Naive thymus-derived CD8-positive, alpha-beta T cell (primary cell): ENCODE measurements at regions not wholly inside any gene's neighbourhood (a gene's known extent, or its start where the extent isn't known, plus 50 kb on each side); places are given as distances from the start of the nearest gene placed in this dataset.
"Not testable (repeated sequence)": the region's sequence is repeated elsewhere in the genome, so short reads cannot be mapped to it uniquely, and the experiment has no call there.

Experiments used
- ATAC-seq, 2 donors: fragments of 150-1000 bp; cut with Tn5 transposase in 1 of 2; sonication (Bioruptor Pico), chemical (Tn5 transposase) in 1 of 2; 1 replicate in 1 of 2; 2 replicates in 1 of 2; pipeline ENCODE4 v1.10.0; 2021; ENCODE audit warnings: mild to moderate bottlenecking in 2 of 2, moderate library complexity in 2 of 2
- POLR2A ChIA-PET: fragments of 350-600 bp; sonication (Branson Sonifier 250); formaldehyde crosslinking; loops from one replicate; lab custom pipeline; 2021; ENCODE audit warnings: antibody characterized with exemption; lab: Charles Lee
- DNase-seq, 10 donors: peaks; one replicate each; pipeline versions ENCODE4 v3.0.0 to v3.0.0-alpha.2; 2020 to 2022
- H3K27ac Mint-ChIP-seq, 10 donors: one replicate each; pipeline ENCODE4 v1.8.0; 2020 to 2022; ENCODE audit warnings: mild to moderate bottlenecking in 10 of 10, mixed read lengths in 10 of 10, moderate library complexity in 4 of 10, inconsistent platforms in 1 of 10
- H3K27me3 Mint-ChIP-seq, 5 donors: one replicate each; pipeline ENCODE4 v1.8.0; 2021 to 2022; ENCODE audit warnings: mixed read lengths in 5 of 5
- H3K36me3 Mint-ChIP-seq, 3 donors: one replicate each; pipeline ENCODE4 v1.8.0; 2020 to 2022; ENCODE audit warnings: mixed read lengths in 3 of 3, mild to moderate bottlenecking in 2 of 3, inconsistent platforms in 1 of 3
- H3K4me1 Mint-ChIP-seq, 4 donors: one replicate each; pipeline ENCODE4 v1.8.0; 2021 to 2022; ENCODE audit warnings: mixed read lengths in 4 of 4
- H3K4me3 Mint-ChIP-seq, 10 donors: one replicate each; pipeline ENCODE4 v1.8.0; 2020 to 2022; ENCODE audit warnings: mild to moderate bottlenecking in 10 of 10, mixed read lengths in 10 of 10, moderate library complexity in 6 of 10, inconsistent platforms in 1 of 10
- H3K9me3 Mint-ChIP-seq, 9 donors: one replicate each; pipeline ENCODE4 v1.8.0; 2020 to 2022; ENCODE audit warnings: mixed read lengths in 9 of 9, mild to moderate bottlenecking in 3 of 9, inconsistent platforms in 1 of 9, moderate library complexity in 1 of 9

GRCh38 chr3:139225548-139225947, 118.3 kb upstream of the MRPS22 start:
- POLR2A ChIA-PET = no interaction called here
- H3K27me3 Mint-ChIP-seq = peaks cover 7 to 22% (median 11%) of the 10 kb centered on the region in 5 donors
- no peaks in the 10 kb centered on the region for H3K4me1 Mint-ChIP-seq
- no peak overlapping the region for H3K27ac Mint-ChIP-seq
- no peaks in the 10 kb centered on the region for H3K9me3 Mint-ChIP-seq
- no peaks in the 10 kb centered on the region for H3K36me3 Mint-ChIP-seq
- no peak overlapping the region for H3K4me3 Mint-ChIP-seq
- ATAC-seq (no peak), DNase-seq (no peak)

DNA sequence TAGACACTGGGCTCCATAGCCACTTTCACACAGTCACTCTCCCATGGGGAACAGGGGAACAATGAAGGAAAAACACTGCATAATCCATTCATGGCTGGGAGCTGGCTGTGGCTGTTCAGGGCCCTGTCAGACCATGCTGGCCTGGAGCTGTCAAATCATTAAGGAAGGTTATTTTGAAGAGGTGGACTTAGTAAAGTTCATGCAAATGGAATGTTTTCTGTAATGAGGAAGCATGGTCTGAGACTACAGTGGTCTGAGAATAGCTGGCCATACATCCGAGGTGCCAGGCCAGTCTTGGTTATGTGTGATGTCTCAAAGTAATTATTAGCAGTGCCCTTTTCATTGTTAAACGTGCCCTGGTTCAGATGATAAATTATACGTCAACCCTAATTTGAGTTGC, 117.1 kb upstream of the MRPS22 start:
- H3K4me3 Mint-ChIP-seq = no peak overlapping the region
- POLR2A ChIA-PET = no interaction called here
- ATAC-seq = no peak
- no peaks in the 10 kb centered on the region for H3K4me1 Mint-ChIP-seq
- H3K9me3 Mint-ChIP-seq = no peaks in the 10 kb centered on the region
- no peak overlapping the region for H3K27ac Mint-ChIP-seq
- no peaks in the 10 kb centered on the region for H3K36me3 Mint-ChIP-seq
- peaks cover 3 to 14% (median 10%) of the 10 kb centered on the region in 5 donors for H3K27me3 Mint-ChIP-seq
- DNase-seq = no peak

GRCh38 chr3:139227165-139227564, 116.7 kb upstream of the MRPS22 start:
- Mint-ChIP-seq H3K4me1 (no peaks in the 10 kb centered on the region), H3K27ac (no peak overlapping the region), H3K27me3 (peaks cover 3 to 14% (median 9%) of the 10 kb centered on the region in 5 donors), H3K36me3 (no peaks in the 10 kb centered on the region), H3K9me3 (no peaks in the 10 kb centered on the region), H3K4me3 (no peak overlapping the region)
- POLR2A ChIA-PET = no interaction called here
- ATAC-seq (no peak), DNase-seq (no peak)

DNA sequence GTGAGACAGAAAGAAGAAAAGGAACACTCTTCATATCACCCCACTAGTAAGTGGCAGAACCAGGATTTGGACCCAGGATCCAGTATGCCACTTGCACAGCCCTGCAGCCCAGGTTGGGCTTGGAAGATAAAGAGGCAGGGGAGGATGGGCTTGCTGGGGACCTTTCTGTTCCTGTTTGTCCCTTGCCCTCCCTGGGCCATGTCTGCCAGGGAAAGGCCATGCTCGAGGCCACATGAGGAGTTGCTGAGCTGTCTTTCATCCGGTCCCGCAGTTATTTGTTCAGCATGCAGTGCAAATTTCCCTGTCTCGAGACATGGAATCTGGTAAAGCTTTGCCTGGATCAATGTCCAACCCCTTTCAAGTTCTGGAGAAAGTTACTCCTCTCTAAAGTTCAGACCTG, 116.0 kb upstream of the MRPS22 start:
- no peak for DNase-seq
- ATAC-seq = no peak
- H3K27me3 Mint-ChIP-seq = peaks cover 0 to 8% (median 4%) of the 10 kb centered on the region in 5 donors
- no peaks in the 10 kb centered on the region for H3K4me1 Mint-ChIP-seq
- POLR2A ChIA-PET = no interaction called here
- no peak overlapping the region for H3K27ac Mint-ChIP-seq
- no peak overlapping the region for H3K4me3 Mint-ChIP-seq
- no peaks in the 10 kb centered on the region for H3K9me3 Mint-ChIP-seq
- H3K36me3 Mint-ChIP-seq = no peaks in the 10 kb centered on the region

DNA sequence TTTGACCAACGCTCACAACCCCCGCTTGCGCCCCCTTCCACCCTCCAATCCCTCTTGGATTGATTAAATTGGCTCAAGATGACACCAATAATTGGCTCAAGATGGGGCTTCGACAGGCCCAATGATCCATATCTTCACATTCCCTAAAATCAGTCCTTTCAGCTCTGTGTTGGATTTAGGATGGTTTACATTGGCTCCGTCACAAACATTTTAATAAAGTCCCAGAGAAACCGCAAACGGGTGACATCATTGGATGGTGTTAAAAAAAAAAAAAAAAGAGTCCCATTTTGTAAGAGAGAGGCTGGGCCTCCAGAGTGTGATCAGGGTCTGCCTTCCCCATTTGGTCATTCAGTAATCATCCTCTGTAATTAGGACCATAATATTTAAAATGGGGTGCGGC, 113.4 kb upstream of the MRPS22 start:
- Mint-ChIP-seq H3K27me3 (peaks cover 0 to 2% (median 1%) of the 10 kb centered on the region in 5 donors), H3K27ac (no peak overlapping the region), H3K4me3 (no peak overlapping the region), H3K9me3 (no peaks in the 10 kb centered on the region), H3K36me3 (no peaks in the 10 kb centered on the region), H3K4me1 (no peaks in the 10 kb centered on the region)
- ATAC-seq (no peak), DNase-seq (no peak)
- POLR2A ChIA-PET = no interaction called here

GRCh38 chr3:139231555-139232281, 112.1 kb upstream of the MRPS22 start:
- no peak for DNase-seq
- no peak overlapping the region for H3K27ac Mint-ChIP-seq

DNA sequence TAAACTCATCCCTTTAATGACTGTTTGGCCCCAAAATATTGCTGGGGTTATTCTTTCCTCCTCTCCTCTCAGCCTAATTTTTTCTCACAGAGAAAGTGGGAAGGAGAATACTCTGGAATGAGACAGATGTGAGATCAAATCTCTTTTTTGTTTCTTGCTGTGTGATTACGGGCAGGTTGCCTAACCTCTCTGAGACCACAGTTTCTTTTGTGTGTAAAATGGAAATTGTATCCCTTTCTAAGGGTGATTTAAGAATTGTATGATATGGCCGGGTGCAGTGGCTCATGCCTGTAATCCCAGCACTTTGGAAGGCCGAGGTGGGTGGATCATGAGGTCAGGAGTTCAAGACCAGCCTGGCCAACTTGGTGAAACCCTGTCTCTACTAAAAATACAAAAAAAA, 111.5 kb upstream of the MRPS22 start:
- not testable (repeated sequence) for H3K4me1 Mint-ChIP-seq

More at GRCh38 chr3:139231555-139232281, 112.1 kb upstream of the MRPS22 start:
- no peak overlapping the region for H3K4me3 Mint-ChIP-seq
- ATAC-seq = no peak
- H3K4me1 Mint-ChIP-seq = no peaks in the 10 kb centered on the region
- peaks cover 0 to 2% (median 0%) of the 10 kb centered on the region in 5 donors for H3K27me3 Mint-ChIP-seq
- no peaks in the 10 kb centered on the region for H3K36me3 Mint-ChIP-seq
- no peaks in the 10 kb centered on the region for H3K9me3 Mint-ChIP-seq
- POLR2A ChIA-PET = no interaction called here

DNA sequence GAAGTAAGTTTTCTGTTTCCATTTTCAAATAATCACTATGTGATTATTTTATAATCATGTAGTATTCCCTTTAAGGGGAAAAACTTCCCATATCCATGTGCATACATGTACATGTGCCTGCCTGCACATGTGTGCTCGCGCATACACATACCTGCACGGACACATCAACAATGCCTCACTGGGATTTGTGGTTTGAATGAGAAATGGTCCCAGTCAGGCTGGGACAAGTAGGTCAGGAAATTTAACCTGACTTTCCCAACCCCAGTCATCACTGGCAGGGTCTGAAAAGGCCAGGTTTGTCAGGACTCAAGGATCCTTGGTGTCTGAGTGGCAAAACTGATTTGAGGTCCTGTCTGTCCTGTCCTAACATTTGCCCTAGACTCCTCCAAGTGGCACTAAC, 109.3 kb upstream of the MRPS22 start:
- Mint-ChIP-seq H3K36me3 (no peaks in the 10 kb centered on the region), H3K27me3 (peaks cover under 1 to 25% (median 4%) of the 10 kb centered on the region in 5 donors), H3K4me3 (no peak overlapping the region), H3K27ac (no peak overlapping the region), H3K9me3 (no peaks in the 10 kb centered on the region), H3K4me1 (no peaks in the 10 kb centered on the region)
- ATAC-seq = no peak
- DNase-seq = no peak
- POLR2A ChIA-PET = no interaction called here

More for the DNA sequence above, 111.5 kb upstream of the MRPS22 start:
- H3K4me3 Mint-ChIP-seq, DNase-seq, ATAC-seq, POLR2A ChIA-PET, H3K27me3 Mint-ChIP-seq, H3K9me3 Mint-ChIP-seq, H3K36me3 Mint-ChIP-seq, H3K27ac Mint-ChIP-seq: not testable (repeated sequence)

DNA sequence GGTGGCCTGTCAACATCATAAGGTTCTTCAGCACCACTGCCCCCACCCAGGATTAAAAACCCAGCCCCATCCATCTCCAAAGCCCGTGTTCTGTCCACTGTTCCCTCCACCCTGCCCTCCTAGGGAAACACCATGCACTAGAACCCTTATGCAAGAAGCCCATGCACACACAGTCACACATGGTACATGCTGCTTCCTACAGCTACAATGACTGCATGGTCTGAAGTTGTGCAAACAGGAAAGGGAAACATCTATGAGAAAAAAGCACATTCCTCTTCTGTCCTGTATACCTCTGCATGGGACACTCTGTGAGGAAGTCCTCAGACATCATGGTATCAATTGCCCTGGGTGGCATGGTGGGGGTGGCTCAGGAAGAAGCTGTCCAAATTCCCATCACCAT, 108.6 kb upstream of the MRPS22 start:
- ATAC-seq (no peak), DNase-seq (no peak)
- H3K36me3 Mint-ChIP-seq = no peaks in the 10 kb centered on the region
- H3K4me1 Mint-ChIP-seq = no peaks in the 10 kb centered on the region
- no peaks in the 10 kb centered on the region for H3K9me3 Mint-ChIP-seq
- no peak overlapping the region for H3K27ac Mint-ChIP-seq
- H3K4me3 Mint-ChIP-seq = no peak overlapping the region
- POLR2A ChIA-PET = no interaction called here
- peaks cover 2 to 30% (median 6%) of the 10 kb centered on the region in 5 donors for H3K27me3 Mint-ChIP-seq

- Mint-ChIP-seq H3K36me3 (no peaks in the 10 kb centered on the region), H3K27ac (no peak overlapping the region), H3K27me3 (peaks cover 4 to 35% (median 6%) of the 10 kb centered on the region in 5 donors), H3K4me3 (no peak overlapping the region), H3K9me3 (peaks cover 0 to 2% (median 0%) of the 10 kb centered on the region in 9 donors), H3K4me1 (no peaks in the 10 kb centered on the region)
- POLR2A ChIA-PET = no interaction called here
- ATAC-seq = no peak
- DNase-seq = no peak
These were observed 107.5 kb upstream of the MRPS22 start for GRCh38 chr3:139236336-139236735.

DNA sequence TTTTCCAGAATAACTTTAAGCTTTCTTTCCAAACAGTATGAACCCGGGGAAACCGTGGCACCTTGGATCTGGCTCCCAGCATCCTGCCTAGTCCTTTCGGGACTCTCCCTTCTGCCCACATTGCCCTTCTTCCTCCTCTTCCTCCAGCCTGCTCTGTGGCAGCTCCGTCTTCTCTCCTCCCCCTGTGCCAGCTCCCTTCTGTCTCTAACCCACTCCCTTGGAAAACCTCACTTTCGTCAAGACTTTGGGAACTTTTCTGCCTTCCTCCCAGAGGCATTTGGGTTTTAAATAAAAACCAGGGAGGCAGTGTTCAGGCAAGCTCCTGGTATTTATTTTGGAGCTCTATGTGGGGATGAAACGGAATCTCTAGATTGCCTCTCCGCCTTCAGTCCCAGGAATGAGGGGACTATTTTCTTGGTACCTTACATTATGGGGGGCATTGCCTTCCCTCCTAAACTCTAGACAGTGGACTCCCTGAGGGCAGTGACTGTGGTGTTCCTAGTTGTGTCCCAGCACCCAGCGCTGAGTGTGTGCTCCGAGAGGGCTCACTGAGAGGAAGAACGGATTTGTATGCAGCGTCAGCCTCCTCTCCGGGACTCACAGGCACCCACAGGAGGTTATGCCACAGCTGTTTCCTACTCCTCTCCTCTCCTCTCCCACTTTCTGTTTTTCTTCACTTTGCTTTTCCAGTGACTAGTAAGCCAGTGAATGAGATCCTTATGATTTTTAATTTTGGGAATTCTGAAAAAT, 105.4 kb upstream of the MRPS22 start:
- ATAC-seq = no peak
- Mint-ChIP-seq H3K4me3 (no peak overlapping the region), H3K9me3 (peaks cover 0 to 2% (median 0%) of the 10 kb centered on the region in 9 donors), H3K27me3 (peaks cover 6 to 40% (median 11%) of the 10 kb centered on the region in 5 donors), H3K4me1 (no peaks in the 10 kb centered on the region), H3K36me3 (no peaks in the 10 kb centered on the region), H3K27ac (peak overlapping the region in 1 of 10 donors; percentile 21)
- no peak for DNase-seq
- POLR2A ChIA-PET = no interaction called here

- POLR2A ChIA-PET = no interaction called here
- DNase-seq (no peak), ATAC-seq (no peak)
- peaks cover 11 to 40% (median 14%) of the 10 kb centered on the region in 5 donors for H3K27me3 Mint-ChIP-seq
- H3K27ac Mint-ChIP-seq = no peak overlapping the region
- H3K36me3 Mint-ChIP-seq = no peaks in the 10 kb centered on the region
- H3K4me3 Mint-ChIP-seq = no peak overlapping the region
- H3K9me3 Mint-ChIP-seq = peaks cover 0 to 2% (median 0%) of the 10 kb centered on the region in 9 donors
- H3K4me1 Mint-ChIP-seq = no peaks in the 10 kb centered on the region
These were observed 104.3 kb upstream of the MRPS22 start for GRCh38 chr3:139239550-139239949.

DNA sequence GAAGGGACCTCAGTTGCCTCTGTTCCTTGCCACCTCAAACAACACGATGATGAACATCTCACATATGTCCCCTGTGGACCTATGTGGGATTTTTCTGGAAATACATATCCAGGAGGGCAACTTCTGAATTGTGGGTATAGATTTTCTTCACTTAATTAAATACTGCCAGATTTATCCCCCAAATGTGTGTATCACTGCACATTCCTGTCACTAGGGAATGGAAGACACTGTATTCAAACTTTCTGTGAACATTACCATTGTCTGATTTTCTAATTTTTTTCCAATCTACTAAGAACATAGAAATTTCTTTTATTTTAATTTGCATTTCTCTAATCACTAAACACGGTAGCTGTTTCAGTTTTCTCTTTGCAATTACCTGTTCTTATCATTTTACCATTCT, 102.0 kb upstream of the MRPS22 start:
- H3K27ac Mint-ChIP-seq = no peak overlapping the region
- peaks cover 11 to 45% (median 20%) of the 10 kb centered on the region in 5 donors for H3K27me3 Mint-ChIP-seq
- H3K4me1 Mint-ChIP-seq = no peaks in the 10 kb centered on the region
- H3K9me3 Mint-ChIP-seq = peaks cover 0 to 2% (median 0%) of the 10 kb centered on the region in 9 donors
- POLR2A ChIA-PET = no interaction called here
- H3K36me3 Mint-ChIP-seq = no peaks in the 10 kb centered on the region
- DNase-seq = no peak
- H3K4me3 Mint-ChIP-seq = no peak overlapping the region
- ATAC-seq = no peak
